ENCODE measurements at regions not wholly inside any gene's neighbourhood (a gene's known extent, or its start where the extent isn't known, plus 50 kb on each side); places are given as distances from the start of the nearest gene placed in this dataset.

DNA sequence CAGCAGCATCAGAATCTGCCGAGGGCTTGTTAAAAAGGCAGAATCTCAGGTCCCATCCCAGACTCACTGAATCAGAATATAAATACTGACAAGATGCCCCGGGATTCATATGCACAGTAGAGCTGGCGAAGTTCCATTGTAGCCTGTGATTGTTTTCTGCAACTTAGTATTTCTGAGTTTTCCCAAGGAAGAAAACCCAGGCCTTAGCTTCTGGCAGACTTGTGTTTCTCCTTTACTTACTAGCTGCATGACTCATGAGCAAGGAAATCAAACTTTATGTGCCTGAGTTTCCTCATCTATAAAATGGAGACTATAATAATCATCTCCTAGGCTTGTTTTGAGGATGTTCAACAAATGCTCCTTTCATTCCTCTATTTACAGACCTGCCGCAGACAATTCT, 278.5 kb upstream of the PLEKHG7 start:
- no peaks in the 10 kb centered on the region for H3K36me3 Mint-ChIP-seq (ENCODE audit: unreplicated experiment)
- H3K4me1 Mint-ChIP-seq (ENCODE audit: low read depth, unreplicated experiment), result peaks cover 4% of the 10 kb centered on the region
- DNase-seq, result no peak
- H3K9me3 Mint-ChIP-seq (ENCODE audit: unreplicated experiment), result peaks cover 3% of the 10 kb centered on the region
- H3K4me3 Mint-ChIP-seq (ENCODE audit: unreplicated experiment), result no peak overlapping the region
- no peak overlapping the region for H3K27ac Mint-ChIP-seq (ENCODE audit: unreplicated experiment)
- TF ChIP-seq, protein P1, sequence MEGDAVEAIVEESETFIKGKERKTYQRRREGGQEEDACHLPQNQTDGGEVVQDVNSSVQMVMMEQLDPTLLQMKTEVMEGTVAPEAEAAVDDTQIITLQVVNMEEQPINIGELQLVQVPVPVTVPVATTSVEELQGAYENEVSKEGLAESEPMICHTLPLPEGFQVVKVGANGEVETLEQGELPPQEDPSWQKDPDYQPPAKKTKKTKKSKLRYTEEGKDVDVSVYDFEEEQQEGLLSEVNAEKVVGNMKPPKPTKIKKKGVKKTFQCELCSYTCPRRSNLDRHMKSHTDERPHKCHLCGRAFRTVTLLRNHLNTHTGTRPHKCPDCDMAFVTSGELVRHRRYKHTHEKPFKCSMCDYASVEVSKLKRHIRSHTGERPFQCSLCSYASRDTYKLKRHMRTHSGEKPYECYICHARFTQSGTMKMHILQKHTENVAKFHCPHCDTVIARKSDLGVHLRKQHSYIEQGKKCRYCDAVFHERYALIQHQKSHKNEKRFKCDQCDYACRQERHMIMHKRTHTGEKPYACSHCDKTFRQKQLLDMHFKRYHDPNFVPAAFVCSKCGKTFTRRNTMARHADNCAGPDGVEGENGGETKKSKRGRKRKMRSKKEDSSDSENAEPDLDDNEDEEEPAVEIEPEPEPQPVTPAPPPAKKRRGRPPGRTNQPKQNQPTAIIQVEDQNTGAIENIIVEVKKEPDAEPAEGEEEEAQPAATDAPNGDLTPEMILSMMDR (IDR thresholded peaks at IDR 0.05; ENCODE audit: partially characterized antibody, unreplicated experiment), result no peak
- H3K27me3 Mint-ChIP-seq (ENCODE audit: unreplicated experiment), result no peaks in the 10 kb centered on the region

DNA sequence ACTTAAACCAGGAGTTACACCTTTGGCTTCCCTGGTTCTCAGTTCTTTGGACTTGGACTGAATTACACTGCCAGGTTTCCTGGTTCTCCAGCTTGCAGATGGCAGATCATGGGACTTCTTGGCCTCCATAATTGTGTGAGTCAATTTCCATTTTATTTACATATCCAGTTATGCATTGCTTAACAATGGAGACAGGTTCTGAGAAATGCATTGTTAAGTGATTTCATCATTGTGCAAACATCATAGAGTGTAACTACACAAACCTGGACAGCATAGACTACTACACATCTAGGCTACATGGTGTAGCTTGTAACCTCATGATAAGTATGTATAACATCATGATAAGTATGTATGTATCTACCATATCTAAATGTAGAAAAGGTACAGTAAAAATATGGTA, 276.1 kb upstream of the BTG1 start:
- Mint-ChIP-seq H3K27me3 (ENCODE audit: unreplicated experiment) (no peaks in the 10 kb centered on the region), H3K36me3 (ENCODE audit: unreplicated experiment) (no peaks in the 10 kb centered on the region), H3K27ac (ENCODE audit: unreplicated experiment) (no peak overlapping the region), H3K4me3 (ENCODE audit: unreplicated experiment) (no peak overlapping the region), H3K4me1 (ENCODE audit: low read depth, unreplicated experiment) (peaks cover 4% of the 10 kb centered on the region), H3K9me3 (ENCODE audit: unreplicated experiment) (peaks cover 3% of the 10 kb centered on the region)
- DNase-seq, result no peak
- TF ChIP-seq, protein P1 (IDR thresholded peaks at IDR 0.05; ENCODE audit: partially characterized antibody, unreplicated experiment), result no peak

DNA sequence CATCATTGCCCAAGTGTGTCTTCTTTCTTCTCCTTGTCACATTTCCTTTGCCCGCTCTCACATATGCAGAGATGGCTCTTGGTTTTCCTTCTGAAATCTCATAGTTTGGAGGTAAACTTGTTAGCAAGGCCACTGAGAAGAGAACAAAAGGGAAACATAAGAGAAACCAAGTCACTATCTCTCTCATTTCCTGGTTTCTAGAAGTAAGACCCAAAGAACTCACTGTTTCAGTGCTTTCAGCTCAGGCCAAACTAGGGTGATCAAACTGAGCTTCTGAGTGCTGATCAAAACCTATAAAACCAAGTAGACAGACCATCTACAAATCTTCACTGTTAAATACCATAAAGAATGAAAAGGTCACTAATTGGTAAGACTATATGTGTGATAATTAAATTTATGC, 275.4 kb upstream of the BTG1 start:
- TF ChIP-seq, protein P1 (IDR thresholded peaks at IDR 0.05; ENCODE audit: partially characterized antibody, unreplicated experiment), result no peak
- peaks cover 3% of the 10 kb centered on the region for H3K9me3 Mint-ChIP-seq (ENCODE audit: unreplicated experiment)

DNA sequence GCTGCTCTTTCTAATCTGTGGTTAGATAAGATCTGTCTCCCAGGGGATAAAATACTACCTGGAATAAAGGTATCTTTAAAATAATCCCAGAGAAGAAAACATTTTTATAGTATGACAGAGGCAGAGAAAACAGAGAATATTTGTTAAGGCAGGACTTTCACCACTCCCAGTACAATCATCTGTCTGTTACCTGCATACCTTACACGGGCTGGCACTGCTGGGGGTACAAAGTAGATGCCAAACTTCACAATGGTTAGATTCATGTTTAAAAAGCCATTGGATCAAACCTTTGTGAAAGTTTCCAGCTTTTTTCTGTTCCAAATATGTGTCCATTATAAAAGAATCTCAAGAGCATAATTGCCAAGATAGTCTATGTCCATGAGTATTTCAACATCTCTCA, 273.6 kb upstream of the BTG1 start:
- Mint-ChIP-seq H3K27ac (ENCODE audit: unreplicated experiment) (no peak overlapping the region), H3K27me3 (ENCODE audit: unreplicated experiment) (no peaks in the 10 kb centered on the region), H3K9me3 (ENCODE audit: unreplicated experiment) (peaks cover 3% of the 10 kb centered on the region), H3K4me3 (ENCODE audit: unreplicated experiment) (no peak overlapping the region), H3K4me1 (ENCODE audit: low read depth, unreplicated experiment) (no peaks in the 10 kb centered on the region), H3K36me3 (ENCODE audit: unreplicated experiment) (no peaks in the 10 kb centered on the region)
- no peak for DNase-seq
- TF ChIP-seq, protein P1 (IDR thresholded peaks at IDR 0.05; ENCODE audit: partially characterized antibody, unreplicated experiment), result no peak

More for the DNA sequence above, 275.4 kb upstream of the BTG1 start:
- H3K36me3 Mint-ChIP-seq (ENCODE audit: unreplicated experiment), result no peaks in the 10 kb centered on the region
- no peak overlapping the region for H3K4me3 Mint-ChIP-seq (ENCODE audit: unreplicated experiment)
- no peak for DNase-seq
- peaks cover 4% of the 10 kb centered on the region for H3K4me1 Mint-ChIP-seq (ENCODE audit: low read depth, unreplicated experiment)
- no peaks in the 10 kb centered on the region for H3K27me3 Mint-ChIP-seq (ENCODE audit: unreplicated experiment)
- no peak overlapping the region for H3K27ac Mint-ChIP-seq (ENCODE audit: unreplicated experiment)

DNA sequence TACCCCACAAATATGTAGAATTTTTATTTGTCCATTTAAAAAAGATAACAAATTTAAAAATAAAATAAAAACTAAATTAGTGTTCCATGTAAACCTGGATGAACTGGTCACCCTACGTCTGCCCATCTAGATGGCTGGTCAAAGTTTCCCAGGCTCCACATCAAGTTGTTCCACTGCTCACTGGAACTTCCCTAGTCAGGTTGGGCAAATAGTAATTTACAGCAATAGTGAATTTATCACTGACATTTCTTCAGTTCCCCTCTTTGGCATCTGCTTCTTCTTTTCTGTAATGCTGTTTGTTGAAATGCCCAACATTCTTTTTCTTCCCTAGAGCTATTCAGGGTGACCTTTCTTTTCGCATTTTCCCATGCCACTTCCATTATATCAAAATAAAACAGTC, 272.7 kb upstream of the BTG1 start:
- Mint-ChIP-seq H3K4me1 (ENCODE audit: low read depth, unreplicated experiment) (no peaks in the 10 kb centered on the region), H3K36me3 (ENCODE audit: unreplicated experiment) (no peaks in the 10 kb centered on the region), H3K4me3 (ENCODE audit: unreplicated experiment) (no peak overlapping the region), H3K9me3 (ENCODE audit: unreplicated experiment) (no peaks in the 10 kb centered on the region), H3K27me3 (ENCODE audit: unreplicated experiment) (no peaks in the 10 kb centered on the region), H3K27ac (ENCODE audit: unreplicated experiment) (no peak overlapping the region)
- DNase-seq, result no peak
- TF ChIP-seq, protein P1 (IDR thresholded peaks at IDR 0.05; ENCODE audit: partially characterized antibody, unreplicated experiment), result no peak
